Activated gamma-delta T cell treated with Interleukin-2 at 50 U/mL for 16 hours (primary cell): ENCODE measurements at regions not wholly inside any gene's neighbourhood (a gene's known extent, or its start where the extent isn't known, plus 50 kb on each side); places are given as distances from the start of the nearest gene placed in this dataset.
"Not testable (repeated sequence)": the region's sequence is repeated elsewhere in the genome, so short reads cannot be mapped to it uniquely, and the experiment has no call there.

Source experiments
- DNase-seq: peaks from one replicate; pipeline ENCODE4 v3.0.0-alpha.2; 2020

DNA sequence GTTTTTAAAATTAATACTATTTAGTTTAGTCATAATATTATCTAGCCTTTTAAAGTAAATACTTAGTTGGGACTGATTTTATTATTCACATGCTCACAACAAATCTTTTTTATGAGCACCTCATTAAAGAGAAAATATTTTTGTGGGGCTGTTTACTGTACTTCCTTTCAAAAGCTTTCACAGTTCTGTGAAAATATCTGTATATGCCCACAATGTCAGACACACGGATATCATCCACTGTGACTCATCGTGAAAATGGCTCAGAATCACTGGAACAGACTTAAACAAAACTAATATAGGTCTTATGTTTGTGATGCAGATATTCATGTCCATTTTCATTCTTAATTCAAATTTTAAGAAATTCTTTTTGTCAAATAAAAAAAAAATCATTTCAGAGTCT is 305.2 kb downstream of the RAB38 start:
- no peak for DNase-seq

DNA sequence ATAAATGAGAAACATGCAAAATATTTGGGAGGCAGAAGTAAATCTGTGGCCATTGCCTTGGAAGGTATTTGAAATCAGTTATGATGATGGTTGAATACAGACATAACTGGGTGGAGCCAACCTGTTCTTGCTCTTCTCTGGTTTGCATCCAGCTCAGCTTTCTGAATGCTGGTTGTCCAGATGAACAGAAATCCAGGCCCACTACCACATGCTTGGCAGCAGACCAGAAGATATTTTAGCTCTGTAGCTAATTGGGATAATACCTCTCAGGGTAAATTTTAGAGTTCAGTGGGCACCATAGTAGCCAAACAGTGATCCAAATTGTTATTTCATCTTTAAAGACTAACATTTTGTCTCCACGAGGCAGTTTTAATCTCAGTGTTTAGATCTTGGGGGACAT is 308.3 kb downstream of the RAB38 start:
- no peak for DNase-seq

DNA sequence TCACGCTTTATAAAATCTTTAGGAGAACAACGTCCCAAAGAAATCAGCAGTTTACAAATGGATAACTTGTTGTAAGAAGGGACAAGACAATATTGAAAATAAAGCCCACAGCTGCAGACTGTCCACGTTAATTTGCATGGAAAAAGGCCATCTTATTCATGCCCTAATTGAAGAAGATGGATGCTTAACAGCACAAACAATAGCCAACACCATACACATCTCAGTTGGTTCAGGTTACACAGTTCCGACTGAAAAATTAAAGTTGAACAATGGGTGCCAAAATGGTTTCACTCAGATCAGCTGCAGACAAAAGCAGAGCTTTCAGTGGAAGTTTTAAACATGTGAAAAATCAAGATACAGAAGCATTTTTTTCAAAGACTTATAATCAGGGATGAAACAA is 314.2 kb downstream of the RAB38 start:
- DNase-seq, result no peak

DNA sequence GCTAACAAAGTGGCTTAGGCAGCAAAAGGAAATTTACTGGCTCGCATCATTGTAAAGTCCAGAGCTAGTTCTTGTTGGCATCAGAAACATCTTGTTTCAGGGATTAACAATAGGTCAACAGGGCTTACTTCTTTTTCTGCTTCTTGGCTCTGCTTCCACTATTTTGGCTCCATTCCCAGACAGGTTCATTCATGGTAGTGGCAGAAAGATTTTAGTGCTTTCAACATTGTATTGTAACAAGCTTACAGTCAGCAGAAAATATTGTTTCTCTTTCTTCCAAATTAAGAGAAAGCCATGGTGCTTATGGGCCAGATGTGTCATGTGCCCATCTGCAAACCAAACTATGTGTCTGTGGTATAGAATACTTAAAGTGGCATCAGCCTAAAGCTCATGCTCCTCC is 315.6 kb downstream of the RAB38 start:
- no peak for DNase-seq

DNA sequence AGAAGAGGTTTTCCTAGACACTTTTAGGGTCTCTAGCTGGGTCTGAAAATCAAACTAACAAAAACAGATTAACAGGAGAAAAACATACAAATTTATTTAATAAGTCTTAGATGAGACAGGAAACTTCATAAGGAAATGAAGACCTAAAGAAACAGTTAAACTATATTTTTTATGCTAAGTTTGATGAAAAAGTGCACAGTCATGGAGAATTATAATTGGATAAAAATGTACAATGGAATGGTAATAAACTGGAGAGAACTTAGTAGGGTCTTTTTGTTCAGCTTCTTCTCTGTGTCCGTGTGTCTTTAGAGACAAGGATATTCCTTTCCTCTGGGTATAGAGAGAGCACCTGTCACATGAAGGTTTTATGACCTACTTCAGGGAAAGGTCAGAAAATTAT is 323.4 kb downstream of the RAB38 start:
- no peak for DNase-seq

DNA sequence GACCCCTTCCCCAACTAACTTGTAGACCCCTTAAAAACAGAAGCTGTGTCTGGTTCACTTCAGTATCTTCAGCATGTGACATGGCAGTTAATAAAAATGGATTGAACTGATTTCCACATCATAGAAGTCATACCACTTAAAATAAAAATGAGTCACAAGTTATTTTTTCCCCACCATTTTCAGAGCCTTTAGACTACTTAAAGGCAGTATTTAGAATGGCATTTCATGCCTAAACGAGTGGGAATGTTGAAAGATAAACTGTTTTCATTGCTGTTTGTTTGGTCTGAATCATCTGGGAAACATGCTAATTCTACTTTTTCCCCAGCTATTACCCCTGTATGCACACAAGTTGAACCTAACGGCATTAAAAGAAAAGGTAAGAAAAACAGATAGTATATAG is 324.0 kb downstream of the RAB38 start:
- no peak for DNase-seq

DNA sequence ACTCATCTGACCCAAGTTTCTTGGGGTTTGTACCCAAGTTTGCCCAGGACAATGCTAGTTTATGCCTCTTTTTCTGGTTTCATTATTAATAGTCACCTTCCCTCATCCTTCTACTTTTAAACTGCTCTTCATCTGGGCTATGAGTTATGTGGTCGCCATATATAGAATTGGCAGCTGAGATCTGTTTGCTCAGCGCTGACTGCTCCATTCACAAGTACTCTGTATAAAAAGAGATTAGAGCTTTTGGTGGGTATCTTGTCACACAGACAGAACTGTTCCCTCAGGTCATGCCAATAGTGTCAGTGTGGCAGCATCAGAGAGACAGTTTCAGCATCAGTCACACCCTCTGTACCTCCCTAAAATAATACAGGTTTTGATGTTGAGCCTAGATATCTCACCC is 326.0 kb downstream of the RAB38 start:
- DNase-seq, result no peak

DNA sequence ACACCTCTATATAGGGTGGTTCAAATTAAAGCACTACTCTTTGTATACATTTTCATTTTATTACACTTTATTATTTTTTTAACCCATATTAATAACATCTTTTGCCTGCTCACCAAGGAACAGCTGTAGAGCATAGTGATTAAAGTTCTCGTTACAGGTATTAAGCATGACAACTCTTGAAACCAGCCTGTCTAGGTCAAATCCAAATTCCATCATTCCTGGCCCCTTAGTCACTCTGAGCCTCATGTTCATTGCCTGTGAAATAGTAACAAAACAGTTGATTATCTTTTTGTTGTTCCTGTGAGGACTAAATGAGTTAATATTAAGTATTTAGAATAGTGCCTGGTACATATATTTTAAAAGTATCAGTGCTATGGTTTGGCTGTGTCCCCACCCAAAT is 334.5 kb downstream of the RAB38 start:
- DNase-seq, result no peak

DNA sequence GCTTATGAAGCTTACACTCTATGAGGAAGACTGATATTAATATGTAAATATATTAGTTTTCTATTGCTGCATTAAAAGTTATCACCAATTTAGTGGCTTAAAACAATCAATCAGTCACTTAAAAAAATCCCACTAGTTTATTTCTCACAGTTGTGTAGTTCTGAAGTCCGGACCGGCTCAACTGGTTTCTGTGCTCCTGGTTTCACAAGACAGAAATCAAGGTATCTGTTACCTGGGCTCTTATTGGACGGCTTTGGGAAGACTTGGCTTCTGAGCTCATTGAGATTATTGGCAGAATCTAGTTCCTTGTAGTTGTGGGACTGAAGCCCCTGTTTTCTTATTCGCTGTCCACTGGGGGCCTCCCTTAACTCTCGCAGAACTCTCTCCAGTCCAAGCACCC is 343.0 kb downstream of the RAB38 start:
- DNase-seq, result no peak

DNA sequence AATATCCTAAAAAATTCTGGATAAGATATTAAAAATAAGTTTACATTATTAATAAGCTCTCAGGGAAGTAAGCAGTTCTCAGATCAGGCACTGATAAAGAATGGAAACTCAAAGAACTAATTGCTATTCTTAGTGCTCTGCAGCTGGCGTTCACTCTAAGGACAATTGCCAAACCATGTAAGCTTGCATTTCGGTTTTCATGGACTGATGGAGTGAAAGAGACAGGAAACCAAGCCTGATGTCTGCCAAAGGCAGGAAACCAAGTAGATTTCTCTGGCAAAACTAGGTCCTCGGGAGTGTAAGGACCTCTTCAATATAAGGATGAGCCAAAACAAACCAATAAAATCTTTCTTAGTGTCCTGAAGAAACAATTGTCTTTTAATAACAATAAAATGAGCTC is 355.2 kb downstream of the RAB38 start:
- no peak for DNase-seq

DNA sequence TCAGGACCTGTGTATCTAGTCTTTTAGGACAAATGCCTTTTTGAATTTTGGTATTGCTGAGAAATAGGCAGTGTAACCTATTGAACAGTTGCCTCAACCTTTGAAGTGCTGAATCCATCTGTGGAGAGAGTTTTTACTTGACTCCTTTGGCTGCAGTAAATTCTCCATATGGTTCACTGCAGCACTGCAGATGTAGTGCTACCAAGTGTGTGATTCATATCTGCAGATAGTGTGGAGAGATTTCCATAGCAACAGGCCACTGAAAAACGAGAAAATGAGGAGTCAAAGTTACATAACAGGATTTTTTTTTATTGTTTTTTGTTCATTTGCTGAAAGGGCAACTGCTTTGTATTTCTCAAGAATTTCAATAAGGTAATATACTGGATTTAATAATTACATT is 356.1 kb downstream of the RAB38 start:
- DNase-seq, result no peak

DNA sequence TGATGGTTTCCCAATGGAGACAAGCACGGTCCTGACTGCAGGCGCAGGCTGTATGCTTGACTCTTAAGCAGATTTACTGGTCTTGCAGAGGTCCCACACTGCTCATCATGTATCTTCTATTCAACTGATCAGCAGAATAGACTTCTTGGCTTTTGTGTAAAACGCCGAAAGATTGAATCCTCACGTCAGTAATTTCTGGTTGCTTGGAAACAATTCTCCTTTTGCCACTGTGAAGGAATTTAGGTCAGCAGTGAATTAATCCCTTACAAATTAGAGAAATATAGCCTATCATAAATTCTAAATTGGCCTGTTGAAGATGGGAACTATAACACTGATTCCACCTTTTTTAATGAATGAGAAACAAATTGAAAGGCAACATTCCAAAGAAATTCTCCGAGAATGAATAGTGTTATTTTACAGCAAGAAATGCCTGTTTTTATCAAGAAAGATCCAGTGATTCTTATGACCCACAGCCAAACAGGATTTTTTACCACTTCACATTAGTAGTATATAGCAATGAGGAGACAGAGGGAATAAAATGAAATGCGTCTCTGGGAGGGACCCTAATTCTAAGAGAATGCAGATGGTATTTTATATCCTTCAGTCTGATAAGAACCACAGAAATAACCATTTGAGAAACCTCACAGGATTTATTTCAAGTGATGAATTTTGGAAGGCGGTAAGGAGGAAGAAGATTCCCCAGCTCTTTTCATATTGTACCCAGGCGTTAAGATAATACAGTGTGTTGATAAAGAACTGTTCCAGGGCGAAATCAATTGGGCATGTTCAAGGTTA is 362.5 kb downstream of the RAB38 start:
- no peak for DNase-seq

DNA sequence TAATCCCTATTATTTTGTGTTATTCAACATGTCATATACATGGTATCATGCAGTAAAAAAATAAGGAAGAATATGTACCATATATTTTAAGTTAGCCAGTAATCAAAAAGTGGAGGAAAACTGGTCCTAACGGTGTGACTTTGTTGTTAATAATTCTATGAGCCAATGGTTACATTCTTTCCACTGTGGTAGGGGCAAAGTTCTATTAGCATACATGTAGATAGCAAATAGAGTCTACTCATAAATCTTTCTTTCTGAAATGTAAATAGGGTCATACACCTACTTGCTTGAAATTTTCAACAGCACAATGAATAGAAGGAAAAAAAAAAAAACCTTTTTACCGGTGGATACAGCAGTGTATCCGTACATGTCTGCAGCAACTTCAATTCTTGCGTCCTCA is 364.8 kb downstream of the RAB38 start:
- no peak for DNase-seq

DNA sequence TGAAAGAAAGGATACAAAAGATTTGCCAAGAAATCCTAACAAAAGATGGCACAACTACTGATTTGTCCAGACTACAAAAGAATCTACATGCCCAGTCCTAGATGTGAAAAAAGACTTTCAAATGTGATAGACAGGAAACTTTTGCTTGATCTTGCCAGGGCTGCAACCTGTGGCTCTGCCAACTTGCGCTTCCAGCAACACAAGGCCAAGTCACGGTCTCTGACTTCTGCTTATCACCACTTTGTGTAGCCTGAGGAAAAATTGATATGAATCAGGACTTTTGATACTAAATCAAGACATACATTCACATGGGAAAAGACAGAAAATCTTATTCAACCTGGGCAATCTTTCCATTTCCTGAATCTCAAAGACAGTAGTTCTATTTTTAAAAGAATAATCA is 366.0 kb downstream of the RAB38 start:
- no peak for DNase-seq

DNA sequence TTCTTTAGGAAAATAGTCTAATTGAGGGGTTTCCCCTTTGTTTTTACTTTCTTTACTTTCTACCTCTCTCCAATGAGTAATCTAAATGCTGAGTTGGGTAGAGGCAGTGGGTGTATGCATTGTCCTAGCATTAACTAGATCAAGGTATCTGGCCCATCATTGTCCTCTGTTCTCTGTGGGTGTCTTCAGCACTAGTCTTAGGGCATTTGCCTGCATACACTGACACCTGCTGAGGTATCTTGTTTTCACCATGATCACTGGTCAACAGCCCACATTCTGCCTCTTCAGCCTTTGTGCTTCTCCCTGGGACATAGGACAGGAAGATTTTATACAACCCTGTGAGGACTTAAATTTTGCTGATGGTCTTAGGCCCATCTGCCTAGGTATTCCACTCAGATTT is 371.1 kb downstream of the RAB38 start:
- DNase-seq, result no peak

DNA sequence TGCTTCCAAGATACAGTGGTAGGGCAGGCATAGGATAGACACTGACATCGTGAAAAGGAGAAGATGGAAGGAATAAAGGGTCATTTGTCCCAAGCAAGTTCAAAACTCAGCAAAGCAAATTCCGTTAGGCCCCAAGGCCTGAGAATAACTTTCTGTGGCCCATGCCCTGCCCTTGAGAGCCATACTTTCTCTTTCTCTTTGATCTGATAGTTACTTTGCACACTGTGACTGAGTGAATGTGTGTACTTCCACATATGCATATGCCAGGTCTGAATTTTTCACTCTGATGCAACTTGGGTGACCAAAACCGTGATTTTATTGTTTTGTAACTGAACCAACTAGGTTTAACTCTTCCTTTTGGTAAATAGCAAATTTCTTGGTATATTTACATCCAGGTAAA is 371.5 kb downstream of the RAB38 start:
- DNase-seq, result no peak

DNA sequence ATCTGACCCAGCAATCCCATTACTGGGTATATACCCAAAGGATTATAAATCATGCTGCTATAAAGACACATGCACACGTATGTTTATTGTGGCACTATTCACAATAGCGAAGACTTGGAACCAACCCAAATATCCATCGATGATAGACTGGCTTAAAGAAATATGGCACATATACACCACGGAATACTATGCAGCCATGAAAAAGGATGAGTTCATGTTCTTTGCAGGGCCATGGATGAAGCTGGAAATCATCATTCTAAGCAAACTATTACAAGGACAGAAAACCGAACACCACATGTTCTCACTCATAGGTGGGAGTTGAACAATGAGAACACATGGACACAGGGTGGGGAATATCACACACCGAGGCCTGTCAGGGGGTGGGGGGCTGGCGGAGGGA is 390.4 kb downstream of the RAB38 start:
- not testable (repeated sequence) for DNase-seq

DNA sequence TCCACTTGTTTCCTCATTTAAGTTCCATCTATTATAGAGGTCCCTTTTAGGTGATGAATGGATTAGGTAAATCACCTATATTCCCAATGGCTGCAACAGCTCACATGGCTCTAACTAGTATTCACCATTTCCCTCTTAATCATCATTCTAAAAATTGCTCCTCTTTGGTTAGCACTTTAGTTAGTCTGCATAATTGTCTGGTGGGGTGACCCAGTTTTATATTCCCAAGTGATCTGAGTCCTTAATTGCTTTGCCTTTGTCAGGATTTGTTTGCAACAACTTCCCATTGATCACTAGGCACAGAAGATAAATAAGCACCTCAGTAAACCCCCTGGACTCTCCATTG is 395.2 kb downstream of the RAB38 start:
- no peak for DNase-seq

DNA sequence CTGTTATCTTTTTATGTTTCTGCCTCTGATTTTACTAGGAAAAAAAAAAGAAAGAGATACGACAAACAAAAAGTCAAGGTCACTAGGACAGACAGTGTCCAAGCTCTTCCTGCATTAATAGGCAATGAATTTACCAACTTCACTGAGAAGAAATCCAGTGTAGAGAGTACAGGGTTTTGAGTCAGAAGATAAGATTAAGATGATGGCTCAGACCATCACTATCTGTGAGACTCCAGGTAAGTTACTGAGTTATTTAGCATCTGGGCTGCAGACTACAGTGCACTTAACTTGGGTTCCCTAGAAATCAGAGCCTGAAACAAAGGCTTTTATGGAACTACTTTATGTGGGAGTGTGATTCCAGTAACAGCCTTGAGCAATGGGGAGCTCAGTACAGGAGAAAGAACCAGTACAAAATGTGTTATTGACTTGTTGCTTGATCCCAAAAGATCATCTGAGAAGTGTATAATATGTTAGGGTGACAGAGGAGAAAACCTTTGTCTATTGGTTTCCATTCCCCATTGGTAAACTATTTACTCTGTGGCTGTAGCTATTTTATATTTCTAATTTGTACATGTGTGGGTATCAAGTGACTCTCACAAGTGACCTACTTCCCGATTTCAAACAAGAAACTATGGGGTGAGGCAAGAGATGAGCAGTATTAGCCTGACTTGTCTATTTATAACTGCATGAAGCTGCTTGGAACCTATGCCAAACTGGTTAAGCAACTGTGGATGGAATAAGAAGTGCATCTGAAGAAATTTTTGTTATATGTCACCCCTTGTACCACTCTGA is 395.8 kb downstream of the RAB38 start:
- DNase-seq, result no peak

DNA sequence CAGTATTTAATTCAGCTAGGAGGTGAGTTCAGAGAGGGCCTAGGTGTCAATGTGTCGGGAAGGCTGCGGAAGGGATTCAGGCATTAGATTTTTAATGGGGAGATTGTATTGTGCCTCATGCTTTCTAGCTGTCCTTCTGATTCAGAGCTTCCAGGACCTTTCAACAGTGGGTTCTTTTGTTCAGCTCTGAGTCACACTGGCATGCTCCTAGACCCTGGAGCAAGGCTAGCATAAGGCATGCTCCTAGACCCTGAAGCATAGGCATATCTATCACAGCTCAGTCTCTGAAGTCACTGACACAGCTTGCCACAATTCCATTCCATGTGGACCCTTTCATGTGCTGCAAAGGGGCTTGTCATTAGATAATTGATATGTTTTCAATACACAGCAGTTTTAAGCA is 396.9 kb downstream of the RAB38 start:
- DNase-seq, result no peak

DNA sequence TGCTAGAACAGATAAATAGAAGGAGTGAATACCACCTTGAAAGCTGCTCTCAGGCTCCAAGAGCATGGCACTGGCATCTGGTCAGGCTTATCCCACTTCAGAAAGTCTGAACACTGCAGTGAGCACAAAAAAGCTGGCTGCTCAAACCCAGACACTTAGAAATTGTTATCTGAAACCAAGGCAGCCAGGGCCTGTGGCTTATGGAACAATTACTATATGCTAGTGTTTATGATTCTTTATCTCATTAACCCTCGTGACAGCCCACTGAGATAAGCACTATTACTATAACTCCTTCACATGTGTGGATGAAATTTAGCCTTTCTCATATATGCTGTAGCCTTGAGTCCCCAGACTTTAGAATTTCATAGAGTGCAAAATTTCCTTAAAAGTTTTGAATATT is 400.2 kb downstream of the RAB38 start:
- no peak for DNase-seq

DNA sequence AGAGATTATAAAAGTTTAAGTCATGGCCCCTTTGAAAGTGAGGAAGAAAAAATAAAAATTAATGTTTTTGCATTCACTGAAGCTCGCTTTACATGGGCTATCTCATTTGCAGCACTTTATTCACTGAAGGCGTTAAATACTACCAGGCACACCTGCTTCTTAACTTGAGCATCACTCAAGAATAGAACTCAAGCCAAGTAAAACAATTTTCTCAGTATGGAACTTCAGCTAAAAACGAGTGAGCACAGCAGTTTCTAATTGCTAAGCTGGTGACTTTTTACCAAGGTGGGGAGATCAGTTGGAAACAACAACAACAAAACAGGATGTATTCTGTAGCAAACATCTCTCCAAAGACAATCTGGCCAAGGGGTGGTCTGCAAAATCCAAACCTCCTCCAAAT is 405.6 kb downstream of the RAB38 start:
- no peak for DNase-seq

DNA sequence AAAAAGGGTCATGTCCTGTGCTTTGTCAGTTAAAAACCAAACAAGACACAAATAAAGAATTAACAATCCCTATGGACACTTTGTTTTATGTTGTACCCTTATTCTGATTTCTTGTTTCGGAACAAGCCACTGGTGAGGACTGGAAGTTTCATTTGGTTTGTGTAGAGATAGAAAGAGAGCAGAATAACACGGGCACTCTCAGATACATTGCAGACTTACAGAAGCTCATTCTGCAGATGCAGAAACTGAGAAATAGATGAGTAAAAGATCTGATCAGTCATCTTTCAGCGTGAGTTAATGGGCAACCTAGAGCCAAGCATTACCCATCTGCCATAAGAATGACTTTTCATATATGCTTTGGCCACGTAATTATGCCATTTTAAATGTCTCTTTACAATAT is 407.6 kb downstream of the RAB38 start:
- no peak for DNase-seq

DNA sequence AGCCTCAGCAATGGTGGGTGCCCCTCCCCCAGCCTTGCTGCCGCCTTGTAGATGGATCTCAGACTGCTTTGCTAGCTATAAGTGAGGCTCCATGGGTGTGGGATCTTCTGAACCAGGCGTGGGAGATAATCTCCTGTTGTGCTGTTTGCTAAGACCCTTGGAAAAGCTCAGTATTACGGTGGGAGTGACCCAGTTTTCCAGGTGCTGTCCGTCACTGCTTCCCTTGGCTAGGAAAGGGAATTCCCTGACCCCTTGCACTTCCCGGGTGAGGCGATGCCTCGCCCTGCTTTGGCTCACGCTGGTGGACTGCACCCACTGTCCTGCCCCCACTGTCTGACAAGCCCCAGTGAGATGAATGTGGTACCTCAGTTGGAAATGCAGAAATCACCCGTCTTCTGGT is 411.2 kb downstream of the RAB38 start:
- DNase-seq, result not testable (repeated sequence)

DNA sequence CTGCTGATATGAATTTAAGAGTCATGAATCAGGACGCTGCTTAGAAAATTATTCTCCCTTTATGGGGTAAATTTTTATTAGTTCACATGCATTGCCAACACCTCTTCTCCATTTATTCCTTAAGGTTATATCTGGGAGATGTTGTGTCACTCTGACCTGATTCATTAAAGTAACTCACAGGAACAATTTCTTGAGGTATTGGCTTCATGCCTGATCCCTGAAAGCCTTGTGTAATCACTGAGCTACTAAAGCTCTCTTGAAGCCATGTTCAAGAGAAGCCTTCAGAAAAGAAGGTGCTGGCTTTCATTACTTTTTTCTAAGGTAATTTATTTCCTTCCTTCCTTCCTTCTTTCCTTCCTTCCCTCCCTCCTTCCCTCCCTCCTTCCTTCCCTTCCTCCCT is 420.6 kb downstream of the RAB38 start:
- DNase-seq, result no peak
